Upper lobe of left lung (tissue), 4 donors: ENCODE measurements at regions not wholly inside any gene's neighbourhood (a gene's known extent, or its start where the extent isn't known, plus 50 kb on each side); places are given as distances from the start of the nearest gene placed in this dataset.

ENCODE experiments used
- EP300 ChIP-seq, 4 donors: sonication (generic); formaldehyde crosslinking; IDR thresholded peaks; one replicate each; pipeline ENCODE4 v1.5.1; 2017; ENCODE audit warnings: antibody characterized with exemption in 4 of 4, control low read depth in 2 of 4
- POLR2A ChIP-seq, 4 donors: fragments of 450-650 bp; IDR thresholded peaks; one replicate each; pipeline ENCODE4 v1.5.1; 2016 to 2017; ENCODE audit warnings: antibody characterized with exemption in 4 of 4, mild to moderate bottlenecking in 2 of 4
- POLR2AphosphoS5 ChIP-seq, 2 donors: sonication (generic); formaldehyde crosslinking; IDR thresholded peaks; one replicate each; pipeline ENCODE4 v1.5.1; 2017; ENCODE audit warnings: antibody characterized with exemption in 2 of 2
- TF ChIP-seq, protein P1 (sequence below), 6 experiments: fragments of 450-650 bp in 4 of 6; fragments of 200-600 bp in 2 of 6; sonication (generic) in 2 of 6; IDR thresholded peaks; one replicate each; pipeline ENCODE4 v1.5.1; 2016 to 2019; ENCODE audit warnings: antibody characterized with exemption in 6 of 6

DNA sequence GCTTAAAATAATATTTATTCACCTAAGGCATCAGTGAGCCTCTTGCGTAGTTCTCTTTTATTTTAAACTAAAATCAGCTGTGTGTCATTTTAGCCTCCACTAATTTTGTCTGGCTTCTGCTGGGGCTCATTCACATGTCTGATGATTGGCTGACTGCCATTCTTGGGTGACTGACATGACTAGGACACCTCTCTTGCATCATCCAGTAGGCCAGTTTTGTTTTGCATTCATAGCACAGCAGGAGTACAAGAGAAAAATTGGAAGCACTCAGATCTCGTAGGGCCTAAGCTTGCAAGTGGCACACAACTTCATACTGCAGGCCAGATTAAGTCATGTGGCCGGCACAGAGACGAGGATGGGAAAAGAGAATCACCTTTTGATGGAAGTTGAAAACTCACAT is 1226.5 kb downstream of the GALC start:
- TF ChIP-seq, protein P1, sequence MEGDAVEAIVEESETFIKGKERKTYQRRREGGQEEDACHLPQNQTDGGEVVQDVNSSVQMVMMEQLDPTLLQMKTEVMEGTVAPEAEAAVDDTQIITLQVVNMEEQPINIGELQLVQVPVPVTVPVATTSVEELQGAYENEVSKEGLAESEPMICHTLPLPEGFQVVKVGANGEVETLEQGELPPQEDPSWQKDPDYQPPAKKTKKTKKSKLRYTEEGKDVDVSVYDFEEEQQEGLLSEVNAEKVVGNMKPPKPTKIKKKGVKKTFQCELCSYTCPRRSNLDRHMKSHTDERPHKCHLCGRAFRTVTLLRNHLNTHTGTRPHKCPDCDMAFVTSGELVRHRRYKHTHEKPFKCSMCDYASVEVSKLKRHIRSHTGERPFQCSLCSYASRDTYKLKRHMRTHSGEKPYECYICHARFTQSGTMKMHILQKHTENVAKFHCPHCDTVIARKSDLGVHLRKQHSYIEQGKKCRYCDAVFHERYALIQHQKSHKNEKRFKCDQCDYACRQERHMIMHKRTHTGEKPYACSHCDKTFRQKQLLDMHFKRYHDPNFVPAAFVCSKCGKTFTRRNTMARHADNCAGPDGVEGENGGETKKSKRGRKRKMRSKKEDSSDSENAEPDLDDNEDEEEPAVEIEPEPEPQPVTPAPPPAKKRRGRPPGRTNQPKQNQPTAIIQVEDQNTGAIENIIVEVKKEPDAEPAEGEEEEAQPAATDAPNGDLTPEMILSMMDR (IDR thresholded peaks at IDR 0.05) = no peak
- TF ChIP-seq POLR2A (IDR thresholded peaks at IDR 0.05) (no peak), POLR2AphosphoS5 (IDR thresholded peaks at IDR 0.05) (no peak), EP300 (IDR thresholded peaks at IDR 0.05) (no peak)
